GM18511 (cell line): ENCODE measurements at regions not wholly inside any gene's neighbourhood (a gene's known extent, or its start where the extent isn't known, plus 50 kb on each side); places are given as distances from the start of the nearest gene placed in this dataset.
A peak's percentile ranks its signal among the peaks of the same experiment; 100 is the strongest.

Experiments
- ATAC-seq: cut with Tn5 transposase; IDR thresholded peaks from one replicate; pipeline ENCODE4 v1.9.1; 2021; ENCODE audit warnings: mild to moderate bottlenecking, moderate library complexity; ENCODE audit not compliant: unreplicated experiment

- no peak for ATAC-seq
Measured at GRCh38 chr11:103659743-103660142, 376.7 kb upstream of the DDI1 start.

GRCh38 chr11:103661185-103661584 is 375.3 kb upstream of the DDI1 start:
- no peak for ATAC-seq

GRCh38 chr11:103661991-103662390 is 374.4 kb upstream of the DDI1 start:
- ATAC-seq: no peak

GRCh38 chr11:103662880-103663279 is 373.6 kb upstream of the DDI1 start:
- no peak for ATAC-seq

GRCh38 chr11:103668859-103669258 is 367.6 kb upstream of the DDI1 start:
- no peak for ATAC-seq

GRCh38 chr11:103671143-103671651 is 365.2 kb upstream of the DDI1 start:
- no peak for ATAC-seq

GRCh38 chr11:103673773-103674172 is 362.7 kb upstream of the DDI1 start:
- ATAC-seq: no peak

GRCh38 chr11:103676413-103676812 is 360.0 kb upstream of the DDI1 start:
- no peak for ATAC-seq

GRCh38 chr11:103680826-103681225 is 355.6 kb upstream of the DDI1 start:
- ATAC-seq: no peak

GRCh38 chr11:103681855-103682254 is 354.6 kb upstream of the DDI1 start:
- ATAC-seq: peak; percentile 24

GRCh38 chr11:103682318-103683184 is 353.9 kb upstream of the DDI1 start:
- peak; percentile 92 for ATAC-seq

GRCh38 chr11:103683576-103683975 is 352.9 kb upstream of the DDI1 start:
- no peak for ATAC-seq

- ATAC-seq: no peak
Measured at GRCh38 chr11:103688924-103689323, 347.5 kb upstream of the DDI1 start.

GRCh38 chr11:103690356-103690755 is 346.1 kb upstream of the DDI1 start:
- ATAC-seq: no peak

- ATAC-seq: no peak
Measured at GRCh38 chr11:103696123-103696522, 340.3 kb upstream of the DDI1 start.

- ATAC-seq: no peak
Measured at GRCh38 chr11:103699216-103699615, 337.2 kb upstream of the DDI1 start.

- ATAC-seq: no peak
Measured at GRCh38 chr11:103699656-103700055, 336.8 kb upstream of the DDI1 start.

- ATAC-seq: no peak
Measured at GRCh38 chr11:103700622-103701021, 335.8 kb upstream of the DDI1 start.

- no peak for ATAC-seq
Measured at GRCh38 chr11:103703437-103703836, 333.0 kb upstream of the DDI1 start.

GRCh38 chr11:103703954-103704353 is 332.5 kb upstream of the DDI1 start:
- no peak for ATAC-seq

- ATAC-seq: no peak
Measured at GRCh38 chr11:103705642-103706041, 330.8 kb upstream of the DDI1 start.

GRCh38 chr11:103709371-103709770 is 327.1 kb upstream of the DDI1 start:
- ATAC-seq: no peak

GRCh38 chr11:103714246-103714645 is 322.2 kb upstream of the DDI1 start:
- ATAC-seq: no peak
